HG02943 (cell line): ENCODE measurements at regions not wholly inside any gene's neighbourhood (a gene's known extent, or its start where the extent isn't known, plus 50 kb on each side); places are given as distances from the start of the nearest gene placed in this dataset.

Experiments used
- ATAC-seq: cut with Tn5 transposase; IDR thresholded peaks from one replicate; pipeline ENCODE4 v1.9.1; 2021; ENCODE audit warnings: mild to moderate bottlenecking, low read depth, moderate library complexity; ENCODE audit not compliant: unreplicated experiment

DNA sequence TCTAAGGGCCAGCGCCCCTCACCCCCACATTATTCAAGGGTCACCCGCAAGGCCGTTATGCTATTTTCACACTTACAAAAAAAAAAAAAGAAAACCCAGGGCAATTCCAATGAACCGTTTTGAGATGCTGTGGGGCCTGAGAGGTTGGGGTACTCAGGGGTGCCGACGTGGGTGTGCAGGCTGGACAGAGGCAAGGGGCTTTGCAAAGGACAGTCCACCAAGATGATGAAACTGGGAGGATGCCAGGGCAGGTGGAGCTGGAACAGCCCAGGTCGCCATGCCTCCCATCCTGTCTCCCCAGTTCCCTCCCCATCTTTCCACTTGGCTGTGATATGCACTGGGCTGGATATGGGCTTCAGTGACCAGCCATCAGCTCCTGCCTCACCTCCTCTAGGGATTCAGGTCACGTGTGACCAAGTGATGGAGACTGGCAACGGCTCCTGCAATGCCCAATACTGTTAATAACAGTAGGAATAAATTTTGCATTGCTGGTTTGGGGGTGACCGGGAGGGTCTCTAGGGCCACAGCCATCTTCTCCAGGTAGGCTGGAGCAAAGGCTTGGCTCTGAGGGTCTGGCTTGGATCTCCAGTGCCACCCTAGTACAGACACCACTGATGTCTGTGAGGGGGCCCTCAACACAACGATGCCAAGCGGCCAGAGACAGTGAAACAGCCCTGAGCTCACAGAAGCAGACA lies 151.3 kb upstream of the TNRC6C start:
- no peak for ATAC-seq

DNA sequence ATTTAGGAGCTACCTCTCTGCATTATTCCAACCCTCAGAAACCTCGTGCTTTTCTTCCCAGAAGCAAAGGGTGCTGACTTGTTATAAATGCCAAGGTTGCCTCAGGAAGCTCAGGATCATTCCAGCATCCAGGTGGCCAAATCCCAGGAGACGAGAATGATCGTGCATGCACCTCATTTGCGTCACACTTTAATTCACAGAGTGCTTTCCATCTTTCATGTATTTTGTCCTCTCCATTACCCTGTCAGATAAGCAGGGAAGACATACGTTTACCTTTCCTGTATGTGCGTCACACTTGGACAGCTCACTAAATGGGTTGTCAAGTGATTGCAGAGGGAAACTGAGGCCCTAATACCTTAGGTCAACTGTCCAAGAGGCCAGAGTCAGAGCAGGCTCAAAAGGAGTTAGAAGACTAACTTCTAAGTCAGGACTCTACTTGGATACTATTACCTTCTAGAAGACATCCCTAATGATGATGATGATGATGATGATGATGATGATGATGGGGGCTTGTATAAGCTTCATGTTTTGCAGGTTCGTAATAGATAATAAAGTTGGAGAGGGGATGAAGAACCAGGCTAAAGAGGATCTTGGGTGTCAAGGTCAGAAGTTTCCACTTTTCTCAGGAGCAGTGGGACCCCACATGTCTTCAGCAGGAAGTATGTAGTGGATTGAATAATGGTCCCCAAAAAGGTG lies 150.6 kb upstream of the TNRC6C start:
- ATAC-seq, result no peak

DNA sequence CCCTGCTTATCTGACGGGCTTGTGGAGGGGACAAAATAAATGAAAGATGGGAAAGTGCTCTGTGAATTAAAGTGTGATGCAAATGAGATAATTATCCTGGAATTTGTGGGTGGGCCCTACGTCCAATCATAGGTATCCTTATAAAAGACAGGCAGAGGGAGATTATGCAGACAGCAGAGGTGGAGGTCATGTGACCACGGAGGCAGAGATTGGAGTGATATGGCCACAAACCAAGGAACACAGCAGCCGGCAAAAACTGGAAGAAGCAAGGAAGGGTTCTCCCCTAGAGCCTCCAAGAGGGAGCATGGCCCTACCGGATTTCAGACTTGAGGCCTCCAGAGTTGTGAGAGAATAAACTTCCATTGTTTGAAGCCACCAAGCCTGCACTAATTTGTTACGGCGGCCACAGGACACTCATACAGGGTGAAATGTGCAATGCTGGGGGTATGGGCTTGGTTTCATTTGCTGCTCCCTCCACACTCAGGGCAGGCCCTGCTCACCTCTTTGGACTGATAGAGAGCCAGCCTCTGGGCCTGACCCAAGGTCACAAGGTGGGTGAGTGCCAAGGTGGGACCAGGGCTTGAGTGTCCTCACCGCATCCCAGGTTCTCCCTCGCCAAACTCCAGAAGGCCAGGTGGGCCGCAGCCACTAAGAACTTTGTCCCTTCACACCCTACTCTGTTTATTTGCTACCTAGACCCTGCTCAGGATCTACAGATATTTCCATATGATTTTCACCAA lies 149.6 kb upstream of the TNRC6C start:
- no peak for ATAC-seq

DNA sequence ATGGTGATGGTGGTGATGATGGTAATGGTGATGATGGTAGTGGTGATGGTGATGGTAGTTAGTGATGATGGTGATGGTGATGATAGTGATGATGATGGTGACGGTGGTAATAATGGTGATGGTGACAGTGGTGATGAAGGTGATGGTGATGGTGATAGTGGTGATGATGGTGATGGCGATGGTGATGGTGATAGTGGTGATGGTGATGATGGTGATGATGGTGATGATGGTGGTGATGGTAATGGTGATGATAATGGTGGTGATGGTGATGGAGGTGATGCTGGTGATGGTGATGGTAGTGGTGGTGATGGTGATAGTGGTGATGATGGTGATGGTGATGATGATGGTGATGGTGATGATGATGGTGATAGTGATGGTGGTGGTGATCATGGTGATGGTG lies 148.7 kb upstream of the TNRC6C start:
- no peak for ATAC-seq

DNA sequence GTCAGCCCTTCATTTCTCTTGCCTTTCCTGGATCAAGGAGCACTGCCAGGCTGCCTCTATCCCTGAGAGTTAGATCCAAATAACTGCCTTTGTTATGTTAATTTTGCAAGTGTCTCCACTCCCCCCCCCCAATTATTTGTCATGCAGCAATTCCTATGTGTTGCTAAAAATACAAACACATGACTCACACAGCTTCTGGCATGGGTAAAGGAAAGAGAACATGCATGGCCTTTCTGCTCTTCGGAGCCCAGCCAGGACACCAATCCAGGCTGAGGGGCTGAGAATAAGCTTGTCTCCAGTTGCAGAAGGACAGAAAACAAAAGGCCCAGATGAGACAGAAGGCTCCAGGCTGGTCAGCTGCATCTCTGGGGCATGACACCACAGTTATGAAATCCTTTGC lies 148.0 kb upstream of the TNRC6C start:
- no peak for ATAC-seq

DNA sequence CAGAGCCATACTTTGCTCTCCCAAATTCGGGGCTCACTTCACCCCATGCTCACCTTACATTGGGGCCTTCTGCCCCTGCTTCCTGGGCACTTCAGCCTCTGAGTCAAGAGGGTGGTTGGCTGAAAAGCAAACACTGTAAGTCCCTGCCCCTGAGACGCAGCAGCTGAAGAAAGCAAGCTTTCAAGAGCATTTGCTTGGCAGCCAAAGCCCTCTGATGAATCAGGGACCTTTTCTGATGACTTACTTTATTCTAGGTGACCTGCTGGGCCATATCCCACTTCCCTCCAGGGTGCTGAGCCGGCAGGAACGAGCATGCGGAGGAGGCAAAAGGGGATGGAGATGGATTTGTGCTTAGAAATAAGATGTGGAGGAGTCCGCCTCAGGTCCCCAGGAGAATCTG lies 147.0 kb upstream of the TNRC6C start:
- no peak for ATAC-seq

DNA sequence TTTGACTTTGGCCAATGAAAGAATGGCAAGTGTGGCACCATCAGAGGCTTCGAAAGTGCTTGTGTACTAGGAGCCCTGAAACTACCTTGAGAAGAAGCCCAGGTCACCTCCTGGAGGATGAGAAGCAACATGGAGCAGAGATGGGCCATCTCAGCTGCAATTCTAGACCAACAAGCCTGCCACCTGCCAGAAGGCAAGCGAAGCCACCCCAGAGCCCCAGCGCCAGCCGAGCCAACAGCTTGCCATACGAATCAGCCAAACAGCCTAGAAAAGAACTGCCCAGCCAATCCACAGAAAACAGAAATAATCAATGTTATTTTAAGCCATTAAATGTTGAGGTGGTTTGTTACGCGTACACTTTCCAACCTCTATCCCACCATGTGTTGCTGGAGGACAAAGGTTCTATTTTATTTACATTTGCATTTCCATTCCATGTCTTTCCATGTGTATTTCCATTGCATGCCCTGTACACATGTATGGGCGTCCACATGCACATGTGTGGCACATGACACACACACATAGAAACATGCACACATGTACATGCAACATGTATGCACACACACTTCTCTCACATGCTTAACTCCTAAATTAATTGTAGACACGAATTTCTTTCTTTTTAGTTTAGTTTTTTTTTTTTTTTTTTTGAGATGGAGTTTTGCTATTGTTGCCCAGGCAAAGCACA lies 144.3 kb upstream of the TNRC6C start:
- ATAC-seq, result no peak

DNA sequence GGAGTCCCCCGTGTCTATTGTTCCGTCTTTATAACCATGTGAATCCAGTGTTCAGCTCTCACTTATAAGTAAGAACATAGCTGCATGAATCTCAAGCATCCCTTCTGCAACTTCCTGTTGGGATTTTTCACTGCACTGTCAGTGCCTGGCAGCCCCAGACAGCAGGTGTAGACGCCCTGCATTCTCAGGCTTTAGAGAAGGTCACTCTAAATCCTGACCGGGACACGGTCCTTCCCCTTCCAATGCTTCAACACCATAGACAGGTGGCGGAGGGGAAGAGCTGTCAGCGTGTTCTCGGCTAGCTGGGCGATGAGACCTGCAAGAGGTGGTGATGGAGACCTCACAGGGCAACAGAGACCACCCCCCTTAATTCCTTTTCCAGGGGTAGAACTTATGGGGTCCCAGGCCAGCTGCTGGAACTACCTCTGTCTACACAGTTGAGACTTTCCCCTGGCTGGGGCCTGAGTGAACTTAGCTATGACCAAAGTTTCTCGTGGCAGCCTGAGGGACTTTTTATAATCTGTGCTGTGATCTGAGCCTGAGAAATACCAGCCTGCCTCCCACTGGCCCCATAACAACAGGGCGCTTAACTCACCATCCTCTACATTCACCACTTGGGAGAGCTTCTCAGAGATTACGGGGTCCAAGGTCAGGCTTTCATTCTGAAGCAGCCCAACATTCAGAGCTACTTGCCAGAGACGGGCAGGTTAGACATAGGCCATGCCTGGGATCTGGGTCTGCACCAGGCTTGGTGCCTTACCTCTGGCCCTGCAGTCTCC lies 143.2 kb upstream of the TNRC6C start:
- no peak for ATAC-seq

DNA sequence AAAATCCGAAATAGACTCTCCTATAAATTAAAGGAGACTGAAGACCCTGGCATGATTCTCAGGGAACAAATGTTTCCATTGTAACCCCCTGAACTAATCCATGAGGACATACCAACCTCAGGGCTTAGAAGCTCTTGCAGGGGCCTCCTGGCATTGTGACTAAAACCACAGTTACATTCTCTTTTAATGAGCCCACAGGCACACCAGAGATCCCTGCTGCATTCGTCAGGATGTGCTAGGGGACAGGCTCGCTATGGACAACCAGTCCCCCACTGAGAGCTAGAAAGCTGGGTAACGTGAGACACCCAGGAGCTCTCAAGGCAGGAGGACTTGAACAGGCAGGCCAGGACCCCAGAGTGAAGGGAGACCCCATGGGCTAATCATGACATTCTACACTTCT lies 140.6 kb upstream of the TNRC6C start:
- ATAC-seq, result no peak

DNA sequence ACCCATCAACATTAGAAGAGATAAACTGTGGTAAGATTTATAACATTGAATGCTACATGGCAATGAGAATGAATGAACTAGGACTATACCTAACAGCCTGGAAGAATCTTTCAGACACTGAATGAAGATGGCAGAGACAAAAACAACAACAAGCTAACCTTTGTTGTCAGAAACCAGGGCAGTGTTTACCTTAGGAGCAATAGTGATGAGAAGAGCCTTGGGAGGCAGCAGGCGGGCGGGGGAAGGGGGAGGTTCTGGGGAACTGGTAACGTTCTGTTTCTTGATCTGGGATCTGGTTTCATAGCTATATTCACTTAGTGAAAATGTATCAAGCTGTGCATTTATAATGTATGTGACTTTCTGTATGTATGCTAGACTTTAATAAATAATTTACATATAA lies 139.0 kb upstream of the TNRC6C start:
- no peak for ATAC-seq

DNA sequence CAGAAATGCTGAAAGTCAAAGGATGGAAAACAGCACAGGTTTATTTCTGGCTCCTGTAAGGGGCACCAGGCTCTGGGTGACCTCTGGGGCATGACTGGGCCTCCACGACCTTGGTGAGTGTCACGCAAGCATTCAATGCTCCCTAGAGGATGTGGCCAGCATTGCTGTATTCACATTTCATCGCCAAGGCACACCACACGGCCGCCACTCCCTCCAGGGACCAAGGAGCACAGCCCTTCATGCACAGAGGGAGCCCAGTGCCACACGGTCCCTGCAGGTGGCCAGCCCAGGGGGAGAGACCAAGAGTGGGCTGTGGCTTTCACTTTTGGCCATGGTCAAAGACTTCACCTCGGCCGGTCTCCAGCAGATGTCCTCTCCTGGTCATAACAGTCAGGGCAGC lies 137.4 kb upstream of the TNRC6C start:
- ATAC-seq, result no peak

DNA sequence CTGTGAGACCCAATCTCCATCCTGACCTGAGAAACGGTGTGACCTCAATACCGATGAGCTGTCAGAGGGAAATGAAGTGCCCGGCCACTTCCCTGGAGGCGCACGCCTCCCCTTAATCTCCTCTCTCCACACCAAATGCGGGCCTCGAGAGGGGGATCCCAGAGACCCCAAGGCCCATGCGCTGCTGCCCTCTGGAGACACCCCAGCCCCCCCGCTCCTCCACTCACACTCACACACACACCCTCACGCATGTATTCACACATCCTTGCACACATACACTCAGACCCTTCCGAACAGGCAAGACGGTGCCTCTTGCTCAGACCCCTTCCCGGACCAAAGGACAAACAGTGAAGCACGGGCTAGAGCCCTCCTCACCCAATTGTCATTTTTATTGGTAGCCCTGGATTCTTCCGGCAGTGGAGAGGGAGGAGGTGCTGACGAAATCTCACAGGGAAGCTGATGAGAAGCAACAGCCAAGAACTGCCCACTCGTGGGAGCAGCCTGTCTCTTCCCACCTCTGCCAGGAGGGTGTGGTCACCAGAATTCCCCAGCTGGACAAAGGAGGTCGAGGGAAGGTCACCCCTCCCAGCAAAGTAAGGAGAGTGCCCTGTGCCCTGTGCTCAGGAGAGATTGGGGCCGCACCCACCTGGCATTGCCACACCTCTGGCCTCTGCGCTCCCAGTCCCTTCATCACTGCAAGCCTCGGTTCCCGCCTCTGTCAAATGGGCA lies 136.0 kb upstream of the TNRC6C start:
- no peak for ATAC-seq

DNA sequence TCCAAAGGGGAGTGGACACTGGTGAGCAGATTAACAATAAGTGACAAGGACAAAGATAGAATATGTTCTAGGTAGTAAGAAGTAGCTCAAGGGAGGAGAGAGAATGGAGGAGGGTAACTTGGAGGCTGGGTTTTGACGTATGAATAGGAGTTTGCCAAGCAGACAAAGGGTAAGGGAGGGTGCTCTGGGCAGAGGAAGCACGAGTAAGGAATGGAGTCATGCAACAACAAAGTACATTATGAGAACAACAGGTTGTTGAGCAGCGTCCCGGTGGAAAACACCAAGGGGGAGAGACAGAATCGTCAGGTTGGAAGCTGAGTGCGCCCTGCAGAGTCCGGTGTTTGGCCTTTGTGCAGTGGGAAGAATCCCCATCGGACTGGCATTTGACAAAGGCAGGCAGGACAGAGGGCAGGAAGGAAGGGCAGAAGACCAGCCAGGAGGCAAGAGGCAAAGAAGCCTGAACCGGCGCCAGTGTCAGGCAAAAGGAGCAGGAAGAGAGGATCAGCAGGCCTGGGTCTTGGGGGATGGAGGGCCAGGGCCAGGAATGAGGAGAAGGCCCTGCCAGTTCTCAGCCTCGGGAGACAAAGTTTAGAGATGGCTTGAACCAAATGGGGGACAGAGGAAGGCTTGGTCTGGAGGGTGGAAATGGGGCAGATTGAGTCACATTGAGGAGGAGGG lies 134.3 kb upstream of the TNRC6C start:
- ATAC-seq, result no peak

DNA sequence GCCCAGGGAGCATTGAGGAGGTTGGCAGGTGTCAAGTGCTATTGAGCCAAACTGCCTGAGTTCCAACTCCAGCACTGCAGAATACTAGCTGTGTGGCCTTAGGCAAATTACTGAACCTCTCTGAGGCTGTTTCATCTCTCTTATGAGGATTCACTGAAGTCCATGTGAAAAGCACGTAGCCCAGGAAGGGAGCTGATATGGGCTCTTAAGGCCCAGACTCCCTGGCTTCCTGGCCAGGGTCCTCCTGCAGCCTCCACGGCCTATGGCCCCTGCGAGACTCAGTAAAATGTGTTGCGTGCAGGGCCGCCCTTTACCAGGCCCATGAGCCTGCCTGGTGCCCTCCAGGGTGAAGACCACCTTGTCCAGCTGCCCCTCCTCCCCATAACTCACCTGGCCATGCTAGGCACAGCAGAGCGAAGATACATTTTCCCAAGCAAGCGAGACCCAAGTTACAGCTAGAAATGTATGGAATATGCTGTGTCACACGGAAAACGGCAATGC lies 133.7 kb upstream of the TNRC6C start:
- ATAC-seq, result no peak

DNA sequence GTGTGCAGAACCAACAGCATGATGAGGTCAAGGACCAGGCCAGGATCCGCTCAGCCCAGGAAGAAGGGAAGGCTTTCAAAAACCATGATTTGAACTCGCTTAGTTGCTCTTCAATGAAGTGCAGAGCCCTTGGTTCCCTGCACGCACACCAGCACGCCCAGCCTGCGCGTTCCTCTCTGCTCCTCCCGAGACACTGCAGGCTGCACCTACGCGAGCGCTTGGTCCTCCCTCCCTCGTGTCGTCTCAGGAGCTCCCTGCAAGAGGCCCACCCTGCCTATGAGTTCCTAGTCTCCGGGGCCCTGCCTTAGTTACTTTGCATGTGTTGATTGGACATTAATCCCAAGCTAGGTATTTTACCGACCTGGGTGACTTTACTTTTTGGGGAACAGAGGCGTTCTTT lies 132.9 kb upstream of the TNRC6C start:
- ATAC-seq, result no peak

DNA sequence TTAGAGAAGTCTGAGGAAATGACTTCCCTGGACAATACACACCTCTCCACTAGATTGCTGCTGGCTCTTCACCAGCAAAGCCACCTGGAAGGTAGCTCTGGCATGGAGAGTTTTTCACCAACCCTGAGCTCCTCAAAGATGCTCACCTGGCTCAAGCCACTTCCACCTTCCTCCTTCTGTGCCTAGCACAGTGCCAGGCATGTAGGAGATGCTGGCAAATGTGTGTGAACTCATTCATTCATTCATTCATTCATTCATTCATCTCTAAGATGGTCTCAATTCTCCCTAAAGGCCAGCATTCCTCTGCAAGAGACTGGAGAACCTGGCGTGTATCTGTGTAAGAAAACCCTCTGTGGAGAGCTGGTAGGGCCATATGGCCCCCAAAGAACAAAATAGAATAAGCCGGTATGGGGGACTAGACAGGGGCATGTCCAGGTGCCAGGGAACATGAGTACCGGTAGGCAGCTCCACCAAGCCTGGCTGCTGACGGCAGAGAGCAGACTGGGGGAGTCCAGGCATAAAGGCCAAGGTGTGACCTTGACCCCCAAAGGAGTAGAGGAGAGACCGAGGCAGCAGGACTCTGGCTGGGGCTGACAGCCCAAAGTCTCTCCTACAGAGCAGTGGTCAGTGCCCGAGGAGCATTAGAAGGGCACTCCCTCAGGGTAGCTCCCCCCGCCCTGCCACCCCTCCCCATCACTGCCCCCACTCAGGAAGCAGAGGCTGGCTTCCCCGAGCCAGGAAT lies 132.2 kb upstream of the TNRC6C start:
- no peak for ATAC-seq

DNA sequence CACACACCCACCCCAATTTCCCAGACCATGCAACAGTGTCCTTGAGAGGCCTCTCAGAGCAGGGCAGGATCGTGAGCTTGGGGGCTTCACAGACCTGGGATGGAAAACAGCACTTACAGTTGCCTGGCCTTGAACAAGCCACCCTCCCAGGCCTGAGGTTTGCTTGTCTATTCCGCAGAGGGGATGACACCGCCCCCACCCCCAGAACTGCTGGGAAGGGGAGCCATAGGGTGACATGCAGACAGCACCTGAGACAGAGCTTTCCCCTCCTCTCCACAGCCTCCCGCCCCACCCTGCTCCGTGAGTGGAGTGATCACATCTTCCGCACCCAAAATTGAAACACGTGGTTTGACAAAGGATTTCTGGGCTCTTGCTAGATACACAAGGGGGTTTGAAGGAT lies 131.5 kb upstream of the TNRC6C start:
- no peak for ATAC-seq

DNA sequence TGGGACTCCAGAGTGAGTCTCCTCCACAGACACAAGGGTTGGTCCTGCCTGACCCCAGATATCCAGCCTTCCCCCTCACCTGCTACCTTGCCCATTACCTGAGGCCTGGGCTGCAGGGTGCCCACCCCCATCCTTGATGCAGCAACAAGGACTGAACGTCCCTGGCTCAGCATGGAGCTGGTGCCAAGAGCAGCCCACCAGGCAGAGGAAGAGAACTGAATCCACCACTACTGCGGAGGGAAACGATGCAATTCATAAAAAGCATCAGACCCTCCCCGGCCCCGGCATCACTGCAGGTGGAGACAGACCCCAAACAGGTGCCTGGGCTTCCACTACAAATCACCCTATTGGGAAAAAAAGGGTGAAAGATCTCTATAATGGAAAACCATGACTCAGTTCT lies 131.0 kb upstream of the TNRC6C start:
- ATAC-seq, result no peak
